GM19025 (cell line): ENCODE measurements at regions not wholly inside any gene's neighbourhood (a gene's known extent, or its start where the extent isn't known, plus 50 kb on each side); places are given as distances from the start of the nearest gene placed in this dataset.

ENCODE experiments used
- ATAC-seq: cut with Tn5 transposase; IDR thresholded peaks from one replicate; pipeline ENCODE4 v1.9.1; 2021; ENCODE audit warnings: mild to moderate bottlenecking, low read depth, moderate library complexity; ENCODE audit not compliant: unreplicated experiment

- no peak for ATAC-seq
Measured at GRCh38 chr2:150916467-150917396, 344.9 kb downstream of the RBM43 start.

- ATAC-seq, result no peak
Measured at GRCh38 chr2:150911766-150912280, 349.8 kb downstream of the RBM43 start.

- no peak for ATAC-seq
Measured at GRCh38 chr2:150909613-150910012, 352.1 kb downstream of the RBM43 start.

GRCh38 chr2:150909090-150909489, 352.6 kb downstream of the RBM43 start:
- no peak for ATAC-seq

GRCh38 chr2:150907466-150907865, 354.2 kb downstream of the RBM43 start:
- no peak for ATAC-seq

- no peak for ATAC-seq
Measured at GRCh38 chr2:150903461-150903860, 358.2 kb downstream of the RBM43 start.

GRCh38 chr2:150903055-150903454, 358.6 kb downstream of the RBM43 start:
- no peak for ATAC-seq

- no peak for ATAC-seq
Measured at GRCh38 chr2:150900913-150901312, 360.8 kb downstream of the RBM43 start.

GRCh38 chr2:150895968-150896367, 365.7 kb downstream of the RBM43 start:
- ATAC-seq, result no peak

- ATAC-seq, result no peak
Measured at GRCh38 chr2:150889141-150889540, 372.5 kb downstream of the RBM43 start.

- no peak for ATAC-seq
Measured at GRCh38 chr2:150888337-150888736, 373.3 kb downstream of the RBM43 start.

- no peak for ATAC-seq
Measured at GRCh38 chr2:150887926-150888325, 373.7 kb downstream of the RBM43 start.

GRCh38 chr2:150885774-150886386, 375.8 kb downstream of the RBM43 start:
- ATAC-seq, result no peak

- no peak for ATAC-seq
Measured at GRCh38 chr2:150885236-150885635, 376.4 kb downstream of the RBM43 start.

GRCh38 chr2:150883613-150883895, 378.1 kb downstream of the RBM43 start:
- no peak for ATAC-seq

GRCh38 chr2:150882751-150883612, 378.7 kb downstream of the RBM43 start:
- no peak for ATAC-seq

GRCh38 chr2:150880986-150881385, 380.7 kb downstream of the RBM43 start:
- no peak for ATAC-seq

- ATAC-seq, result no peak
Measured at GRCh38 chr2:150878356-150878755, 383.3 kb downstream of the RBM43 start.

GRCh38 chr2:150876251-150876950, 385.3 kb downstream of the RBM43 start:
- ATAC-seq, result no peak

- no peak for ATAC-seq
Measured at GRCh38 chr2:150873396-150873772, 385.9 kb upstream of the RND3 start.
